ACC112 (cell line): ENCODE measurements at regions not wholly inside any gene's neighbourhood (a gene's known extent, or its start where the extent isn't known, plus 50 kb on each side); places are given as distances from the start of the nearest gene placed in this dataset.

ENCODE experiments used
- H2AFZ ChIP-seq: fragments of 200-600 bp; sonication (generic); one replicate; pipeline ENCODE4 v1.6.0; 2017; ENCODE audit warnings: antibody characterized with exemption, low read length; ENCODE audit not compliant: unreplicated experiment
- H3K27ac ChIP-seq: fragments of 200-600 bp; sonication (generic); 2 replicates; pipeline ENCODE4 v1.5.1; 2014; ENCODE audit warnings: low read depth, mild to moderate bottlenecking, antibody characterized with exemption, low read length, moderate library complexity
- H3K27me3 ChIP-seq: fragments of 200-600 bp; sonication (generic); 2 replicates; pipeline ENCODE4 v1.6.1; 2014; ENCODE audit warnings: mild to moderate bottlenecking, antibody characterized with exemption, low read length, moderate library complexity, mixed read lengths; ENCODE audit not compliant: insufficient read depth
- H3K36me3 ChIP-seq: fragments of 200-600 bp; sonication (generic); 2 replicates; pipeline ENCODE4 v1.6.1; 2016; ENCODE audit warnings: mild to moderate bottlenecking, antibody characterized with exemption, low read length, moderate library complexity, mixed read lengths; ENCODE audit not compliant: insufficient read depth
- H3K4me1 ChIP-seq: fragments of 200-600 bp; sonication (generic); one replicate; pipeline ENCODE4 v1.6.1; 2016; ENCODE audit warnings: low read length, mixed read lengths; ENCODE audit not compliant: insufficient read depth, unreplicated experiment, control insufficient read depth
- H3K4me3 ChIP-seq: fragments of 200-600 bp; sonication (generic); 2 replicates; pipeline ENCODE4 v1.5.1; 2014; ENCODE audit warnings: mild to moderate bottlenecking, low read depth, low read length
- H3K79me2 ChIP-seq: fragments of 200-600 bp; sonication (generic); one replicate; pipeline ENCODE4 v1.6.0; 2016; ENCODE audit warnings: low read length; ENCODE audit not compliant: control insufficient read depth, unreplicated experiment, insufficient read depth

- no peak overlapping the region for H3K4me3 ChIP-seq
- H3K36me3 ChIP-seq = no peaks in the 10 kb centered on the region
- no peaks in the 10 kb centered on the region for H3K79me2 ChIP-seq
- no peaks in the 10 kb centered on the region for H3K27me3 ChIP-seq
- H3K4me1 ChIP-seq = peaks cover 19% of the 10 kb centered on the region
- no peak overlapping the region for H3K27ac ChIP-seq
- H2AFZ ChIP-seq = no peak overlapping the region
Observed at GRCh38 chr5:73395256-73395655, 53.3 kb downstream of the FOXD1 start.

GRCh38 chr5:73394610-73395009 is 54.0 kb downstream of the FOXD1 start:
- Histone ChIP-seq H3K36me3 (no peaks in the 10 kb centered on the region), H3K4me3 (no peak overlapping the region), H3K79me2 (no peaks in the 10 kb centered on the region), H2AFZ (no peak overlapping the region), H3K27me3 (no peaks in the 10 kb centered on the region), H3K4me1 (peaks cover 19% of the 10 kb centered on the region), H3K27ac (no peak overlapping the region)

- Histone ChIP-seq H3K4me1 (peaks cover 19% of the 10 kb centered on the region), H3K79me2 (no peaks in the 10 kb centered on the region), H3K36me3 (no peaks in the 10 kb centered on the region), H3K27ac (no peak overlapping the region), H3K4me3 (no peak overlapping the region), H2AFZ (no peak overlapping the region), H3K27me3 (no peaks in the 10 kb centered on the region)
Observed at GRCh38 chr5:73393611-73394489, 54.7 kb downstream of the FOXD1 start.

- no peak overlapping the region for H2AFZ ChIP-seq
Observed at GRCh38 chr5:73392775-73393174, 55.8 kb downstream of the FOXD1 start.

GRCh38 chr5:73391441-73391881 is 57.1 kb downstream of the FOXD1 start:
- Histone ChIP-seq H3K36me3 (no peaks in the 10 kb centered on the region), H3K4me1 (peaks cover 22% of the 10 kb centered on the region), H3K4me3 (no peak overlapping the region), H3K27ac (peak overlapping the region; percentile 25; the same call in 1 of the 2 replicates), H3K27me3 (no peaks in the 10 kb centered on the region), H2AFZ (peak overlapping the region; percentile 34), H3K79me2 (no peaks in the 10 kb centered on the region)

More at GRCh38 chr5:73392775-73393174, 55.8 kb downstream of the FOXD1 start:
- Histone ChIP-seq H3K27me3 (no peaks in the 10 kb centered on the region), H3K4me3 (no peak overlapping the region), H3K27ac (no peak overlapping the region), H3K79me2 (no peaks in the 10 kb centered on the region), H3K4me1 (peaks cover 22% of the 10 kb centered on the region), H3K36me3 (no peaks in the 10 kb centered on the region)

- peak overlapping the region; percentile 25; the same call in 1 of the 2 replicates for H3K27ac ChIP-seq
- H2AFZ ChIP-seq = peak overlapping the region; percentile 34
- H3K4me3 ChIP-seq = no peak overlapping the region
- H3K4me1 ChIP-seq = peaks cover 22% of the 10 kb centered on the region
- no peaks in the 10 kb centered on the region for H3K27me3 ChIP-seq
- no peaks in the 10 kb centered on the region for H3K79me2 ChIP-seq
- H3K36me3 ChIP-seq = no peaks in the 10 kb centered on the region
Observed at GRCh38 chr5:73390972-73391371, 57.6 kb downstream of the FOXD1 start.

- H3K27ac ChIP-seq = no peak overlapping the region
Observed at GRCh38 chr5:73388740-73389139, 59.8 kb downstream of the FOXD1 start.

GRCh38 chr5:73388306-73388684 is 60.3 kb downstream of the FOXD1 start:
- no peak overlapping the region for H3K27ac ChIP-seq
- H3K4me1 ChIP-seq = peaks cover 17% of the 10 kb centered on the region
- no peaks in the 10 kb centered on the region for H3K27me3 ChIP-seq
- H3K4me3 ChIP-seq = no peak overlapping the region
- 0 out of 2 replicates have a peak, but pooled peaks cover 4% of the 10 kb centered on the region for H3K36me3 ChIP-seq
- no peaks in the 10 kb centered on the region for H3K79me2 ChIP-seq
- H2AFZ ChIP-seq = no peak overlapping the region

More at GRCh38 chr5:73388740-73389139, 59.8 kb downstream of the FOXD1 start:
- H3K36me3 ChIP-seq = 0 out of 2 replicates have a peak, but pooled peaks cover 4% of the 10 kb centered on the region
- no peak overlapping the region for H2AFZ ChIP-seq
- peaks cover 20% of the 10 kb centered on the region for H3K4me1 ChIP-seq
- H3K79me2 ChIP-seq = no peaks in the 10 kb centered on the region
- no peak overlapping the region for H3K4me3 ChIP-seq
- H3K27me3 ChIP-seq = no peaks in the 10 kb centered on the region

- no peaks in the 10 kb centered on the region for H3K79me2 ChIP-seq
- no peak overlapping the region for H2AFZ ChIP-seq
- H3K4me3 ChIP-seq = no peak overlapping the region
- H3K27me3 ChIP-seq = no peaks in the 10 kb centered on the region
- H3K4me1 ChIP-seq = peaks cover 17% of the 10 kb centered on the region
- 0 out of 2 replicates have a peak, but pooled peaks cover 4% of the 10 kb centered on the region for H3K36me3 ChIP-seq
- no peak overlapping the region for H3K27ac ChIP-seq
Observed at GRCh38 chr5:73387601-73388305, 60.8 kb downstream of the FOXD1 start.

GRCh38 chr5:73387149-73387591 is 61.4 kb downstream of the FOXD1 start:
- Histone ChIP-seq H3K36me3 (0 out of 2 replicates have a peak, but pooled peaks cover 4% of the 10 kb centered on the region), H3K4me3 (no peak overlapping the region), H3K4me1 (peaks cover 17% of the 10 kb centered on the region), H3K79me2 (no peaks in the 10 kb centered on the region), H3K27me3 (no peaks in the 10 kb centered on the region), H3K27ac (no peak overlapping the region), H2AFZ (no peak overlapping the region)
